Osteocyte (in vitro differentiated cells): ENCODE measurements at regions not wholly inside any gene's neighbourhood (a gene's known extent, or its start where the extent isn't known, plus 50 kb on each side); places are given as distances from the start of the nearest gene placed in this dataset.
"Not testable (repeated sequence)": the region's sequence is repeated elsewhere in the genome, so short reads cannot be mapped to it uniquely, and the experiment has no call there.

Experiments
- DNase-seq: peaks from one replicate; pipeline ENCODE4 v3.0.0; 2021; ENCODE audit warnings: mixed read lengths; ENCODE audit not compliant: unreplicated experiment; ENCODE audit errors: extremely low spot score
- H3K27ac Mint-ChIP-seq: one replicate; pipeline ENCODE4 v1.8.0; 2021; ENCODE audit warnings: mild to moderate bottlenecking, mixed read lengths; ENCODE audit not compliant: unreplicated experiment
- H3K27me3 Mint-ChIP-seq: one replicate; pipeline ENCODE4 v1.8.0; 2021; ENCODE audit warnings: mixed read lengths; ENCODE audit not compliant: unreplicated experiment
- H3K36me3 Mint-ChIP-seq: one replicate; pipeline ENCODE4 v1.8.0; 2021; ENCODE audit warnings: mixed read lengths; ENCODE audit not compliant: unreplicated experiment
- H3K4me1 Mint-ChIP-seq: one replicate; pipeline ENCODE4 v1.8.0; 2021; ENCODE audit warnings: mixed read lengths; ENCODE audit not compliant: unreplicated experiment
- H3K4me3 Mint-ChIP-seq: one replicate; pipeline ENCODE4 v1.8.0; 2021; ENCODE audit warnings: mild to moderate bottlenecking, moderate library complexity, mixed read lengths; ENCODE audit not compliant: unreplicated experiment
- H3K9me3 Mint-ChIP-seq: one replicate; pipeline ENCODE4 v1.8.0; 2021; ENCODE audit warnings: mixed read lengths; ENCODE audit not compliant: unreplicated experiment
- TF ChIP-seq, protein P1 (sequence below): fragments of 200-600 bp; sonication (generic); IDR thresholded peaks from 2 replicates; pipeline ENCODE4 v1.5.0; 2021; ENCODE audit warnings: antibody characterized with exemption, mild to moderate bottlenecking, moderate library complexity

- H3K27ac Mint-ChIP-seq, result no peak overlapping the region
- H3K4me3 Mint-ChIP-seq, result no peak overlapping the region
- no peaks in the 10 kb centered on the region for H3K27me3 Mint-ChIP-seq
- H3K36me3 Mint-ChIP-seq, result no peaks in the 10 kb centered on the region
- TF ChIP-seq, protein P1, sequence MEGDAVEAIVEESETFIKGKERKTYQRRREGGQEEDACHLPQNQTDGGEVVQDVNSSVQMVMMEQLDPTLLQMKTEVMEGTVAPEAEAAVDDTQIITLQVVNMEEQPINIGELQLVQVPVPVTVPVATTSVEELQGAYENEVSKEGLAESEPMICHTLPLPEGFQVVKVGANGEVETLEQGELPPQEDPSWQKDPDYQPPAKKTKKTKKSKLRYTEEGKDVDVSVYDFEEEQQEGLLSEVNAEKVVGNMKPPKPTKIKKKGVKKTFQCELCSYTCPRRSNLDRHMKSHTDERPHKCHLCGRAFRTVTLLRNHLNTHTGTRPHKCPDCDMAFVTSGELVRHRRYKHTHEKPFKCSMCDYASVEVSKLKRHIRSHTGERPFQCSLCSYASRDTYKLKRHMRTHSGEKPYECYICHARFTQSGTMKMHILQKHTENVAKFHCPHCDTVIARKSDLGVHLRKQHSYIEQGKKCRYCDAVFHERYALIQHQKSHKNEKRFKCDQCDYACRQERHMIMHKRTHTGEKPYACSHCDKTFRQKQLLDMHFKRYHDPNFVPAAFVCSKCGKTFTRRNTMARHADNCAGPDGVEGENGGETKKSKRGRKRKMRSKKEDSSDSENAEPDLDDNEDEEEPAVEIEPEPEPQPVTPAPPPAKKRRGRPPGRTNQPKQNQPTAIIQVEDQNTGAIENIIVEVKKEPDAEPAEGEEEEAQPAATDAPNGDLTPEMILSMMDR, result no peak
- H3K9me3 Mint-ChIP-seq, result no peaks in the 10 kb centered on the region
- DNase-seq, result no peak
- no peaks in the 10 kb centered on the region for H3K4me1 Mint-ChIP-seq
Observed at GRCh38 chr4:104022226-104022625, 302.4 kb upstream of the TACR3 start.

DNA sequence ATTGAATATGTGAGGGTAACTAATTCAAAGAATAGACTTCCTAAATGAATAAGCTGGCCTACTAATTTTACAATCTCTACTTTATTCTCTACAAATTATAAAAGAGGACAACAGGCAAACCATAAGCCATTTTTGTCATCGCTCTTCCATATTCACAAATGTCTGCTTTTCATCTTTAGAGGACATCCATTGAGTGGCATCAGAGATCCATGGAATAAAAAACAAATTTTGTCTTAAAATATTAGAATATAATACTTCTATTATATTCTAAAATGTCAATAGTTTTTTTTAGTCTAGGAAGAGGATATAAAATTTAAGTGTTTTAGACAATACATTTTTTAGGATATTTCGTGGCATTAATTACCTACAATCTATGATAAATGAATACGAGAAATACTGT, 300.9 kb upstream of the TACR3 start:
- H3K9me3 Mint-ChIP-seq, result no peaks in the 10 kb centered on the region
- H3K4me3 Mint-ChIP-seq, result no peak overlapping the region
- no peaks in the 10 kb centered on the region for H3K4me1 Mint-ChIP-seq
- TF ChIP-seq, protein P1, result no peak
- H3K36me3 Mint-ChIP-seq, result no peaks in the 10 kb centered on the region
- DNase-seq, result no peak
- no peak overlapping the region for H3K27ac Mint-ChIP-seq
- H3K27me3 Mint-ChIP-seq, result no peaks in the 10 kb centered on the region

- Mint-ChIP-seq H3K4me1 (no peaks in the 10 kb centered on the region), H3K27me3 (no peaks in the 10 kb centered on the region), H3K27ac (no peak overlapping the region), H3K9me3 (no peaks in the 10 kb centered on the region), H3K4me3 (no peak overlapping the region), H3K36me3 (no peaks in the 10 kb centered on the region)
- no peak for DNase-seq
- TF ChIP-seq, protein P1, result no peak
Observed at GRCh38 chr4:104017213-104017612, 297.4 kb upstream of the TACR3 start.

DNA sequence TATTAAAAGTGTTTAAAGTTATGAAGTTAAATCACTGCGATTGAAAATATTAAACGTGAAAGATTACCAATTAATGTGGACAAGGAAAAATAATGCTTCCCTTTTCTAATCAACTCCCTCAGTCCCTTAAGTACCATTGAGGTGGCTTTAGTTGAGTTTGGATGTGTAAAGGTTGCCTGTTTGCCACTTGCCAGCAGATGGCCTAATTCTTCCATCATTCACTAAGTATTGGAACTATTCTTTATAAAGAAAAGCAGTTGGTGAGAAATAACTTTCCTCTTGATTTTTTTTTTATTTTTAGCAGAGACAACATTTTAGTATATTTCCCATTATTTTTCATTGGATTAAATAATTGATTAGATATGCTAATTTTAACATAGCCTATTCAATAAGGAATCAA, 295.9 kb upstream of the TACR3 start:
- no peaks in the 10 kb centered on the region for H3K27me3 Mint-ChIP-seq
- H3K4me1 Mint-ChIP-seq, result no peaks in the 10 kb centered on the region
- TF ChIP-seq, protein P1, result peak; percentile 39
- H3K9me3 Mint-ChIP-seq, result no peaks in the 10 kb centered on the region
- H3K36me3 Mint-ChIP-seq, result no peaks in the 10 kb centered on the region
- DNase-seq, result no peak
- no peak overlapping the region for H3K27ac Mint-ChIP-seq
- no peak overlapping the region for H3K4me3 Mint-ChIP-seq

DNA sequence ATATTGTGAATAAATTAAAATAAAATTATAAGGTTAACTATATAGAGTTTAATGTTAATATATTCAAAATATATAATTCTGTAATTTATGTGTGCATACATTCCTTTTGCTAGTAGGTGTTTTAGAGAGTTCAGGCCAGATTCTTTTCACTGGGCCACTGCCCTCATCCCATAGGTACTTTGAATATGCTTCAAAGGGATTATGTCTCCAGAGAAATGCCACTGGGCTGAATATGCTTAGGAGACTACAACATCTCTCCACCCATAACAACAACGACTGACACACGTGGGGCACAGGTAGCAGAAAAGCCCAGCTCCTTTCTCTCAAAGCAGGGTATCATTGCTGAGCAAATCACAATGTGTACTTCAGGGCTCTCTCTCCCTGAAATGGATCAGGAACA, 290.9 kb upstream of the TACR3 start:
- no peaks in the 10 kb centered on the region for H3K4me1 Mint-ChIP-seq
- DNase-seq, result no peak
- TF ChIP-seq, protein P1, result no peak
- no peak overlapping the region for H3K27ac Mint-ChIP-seq
- peaks cover 10% of the 10 kb centered on the region for H3K9me3 Mint-ChIP-seq
- H3K36me3 Mint-ChIP-seq, result no peaks in the 10 kb centered on the region
- H3K27me3 Mint-ChIP-seq, result no peaks in the 10 kb centered on the region
- H3K4me3 Mint-ChIP-seq, result no peak overlapping the region

DNA sequence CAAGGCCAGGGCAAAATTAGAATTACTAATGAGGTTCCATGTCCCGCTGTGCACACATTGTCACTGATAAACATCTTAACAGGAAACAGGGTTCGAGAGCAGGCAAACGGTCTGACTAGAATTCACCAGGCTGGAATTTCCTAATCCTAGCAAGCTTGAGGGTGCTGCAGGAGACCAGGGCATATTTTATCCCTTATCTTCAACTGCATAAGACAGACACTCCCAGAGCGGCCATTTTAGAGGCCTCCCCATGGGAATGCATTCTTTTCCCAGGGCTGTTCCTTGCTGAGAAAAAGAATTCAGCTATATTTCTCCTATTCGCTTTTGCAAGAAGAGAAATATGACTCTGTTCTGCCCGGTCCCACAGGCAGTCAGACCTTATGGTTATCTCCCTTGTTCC, 282.5 kb upstream of the TACR3 start:
- H3K27me3 Mint-ChIP-seq, H3K4me3 Mint-ChIP-seq, H3K4me1 Mint-ChIP-seq, H3K27ac Mint-ChIP-seq, DNase-seq, H3K36me3 Mint-ChIP-seq: not testable (repeated sequence)
- peaks cover 28% of the 10 kb centered on the region for H3K9me3 Mint-ChIP-seq
